Ishikawa (cell line): ENCODE measurements at regions not wholly inside any gene's neighbourhood (a gene's known extent, or its start where the extent isn't known, plus 50 kb on each side); places are given as distances from the start of the nearest gene placed in this dataset.

Experiments
- CEBPB ChIP-seq: IDR thresholded peaks from 2 replicates; pipeline ENCODE4 v1.6.1; 2012
- EGR1 ChIP-seq: IDR thresholded peaks from 2 replicates; pipeline ENCODE4 v1.6.1; 2012
- EP300 ChIP-seq: IDR thresholded peaks from 2 replicates; pipeline ENCODE4 v1.6.1; 2012; ENCODE audit warnings: borderline replicate concordance
- FOXM1 ChIP-seq: IDR thresholded peaks from 2 replicates; pipeline ENCODE4 v1.6.1; 2012; ENCODE audit warnings: low read depth, borderline replicate concordance
- NFIC ChIP-seq: IDR thresholded peaks from 2 replicates; pipeline ENCODE4 v1.6.1; 2012
- RAD21 ChIP-seq: IDR thresholded peaks from 2 replicates; pipeline ENCODE4 v1.6.1; 2012; ENCODE audit warnings: low read depth
- TAF1 ChIP-seq: IDR thresholded peaks from 2 replicates; pipeline ENCODE4 v1.6.1; 2012; ENCODE audit warnings: low read depth, mild to moderate bottlenecking
- TCF12 ChIP-seq: IDR thresholded peaks from 2 replicates; pipeline ENCODE4 v1.6.1; 2012; ENCODE audit warnings: low read depth
- TEAD4 ChIP-seq: IDR thresholded peaks from 2 replicates; pipeline ENCODE4 v1.6.1; 2012
- ZBTB7A ChIP-seq: IDR thresholded peaks from 2 replicates; pipeline ENCODE4 v1.6.1; 2012; ENCODE audit warnings: low read depth
- TF ChIP-seq, protein P1 (sequence below): IDR thresholded peaks from 2 replicates; pipeline ENCODE4 v1.6.1; 2012; ENCODE audit warnings: low read depth, mild to moderate bottlenecking

DNA sequence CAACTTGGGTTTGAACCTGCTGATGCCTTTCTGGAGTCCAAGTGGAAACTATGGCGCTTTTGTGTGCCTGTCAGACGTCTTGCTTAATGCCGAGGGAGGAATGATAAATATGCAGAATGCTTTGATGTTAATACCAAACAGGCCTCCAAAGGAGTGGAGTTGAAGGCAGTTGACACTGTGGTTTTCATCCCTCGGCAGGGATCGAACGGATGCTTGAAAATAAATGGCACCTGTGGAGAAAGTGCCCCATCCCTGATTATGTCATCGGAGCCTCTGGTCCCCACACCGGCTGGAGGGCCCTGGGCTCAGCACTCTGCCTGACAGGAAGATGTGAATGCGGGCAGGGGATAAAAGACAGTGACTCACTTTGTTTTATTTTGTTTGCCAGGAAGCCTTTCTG is 148.7 kb upstream of the GPR26 start:
- TF ChIP-seq FOXM1 (no peak), NFIC (no peak), ZBTB7A (no peak), TCF12 (no peak), TAF1 (no peak), CEBPB (no peak), RAD21 (no peak), EP300 (no peak), TEAD4 (no peak), EGR1 (no peak)
- TF ChIP-seq, protein P1, sequence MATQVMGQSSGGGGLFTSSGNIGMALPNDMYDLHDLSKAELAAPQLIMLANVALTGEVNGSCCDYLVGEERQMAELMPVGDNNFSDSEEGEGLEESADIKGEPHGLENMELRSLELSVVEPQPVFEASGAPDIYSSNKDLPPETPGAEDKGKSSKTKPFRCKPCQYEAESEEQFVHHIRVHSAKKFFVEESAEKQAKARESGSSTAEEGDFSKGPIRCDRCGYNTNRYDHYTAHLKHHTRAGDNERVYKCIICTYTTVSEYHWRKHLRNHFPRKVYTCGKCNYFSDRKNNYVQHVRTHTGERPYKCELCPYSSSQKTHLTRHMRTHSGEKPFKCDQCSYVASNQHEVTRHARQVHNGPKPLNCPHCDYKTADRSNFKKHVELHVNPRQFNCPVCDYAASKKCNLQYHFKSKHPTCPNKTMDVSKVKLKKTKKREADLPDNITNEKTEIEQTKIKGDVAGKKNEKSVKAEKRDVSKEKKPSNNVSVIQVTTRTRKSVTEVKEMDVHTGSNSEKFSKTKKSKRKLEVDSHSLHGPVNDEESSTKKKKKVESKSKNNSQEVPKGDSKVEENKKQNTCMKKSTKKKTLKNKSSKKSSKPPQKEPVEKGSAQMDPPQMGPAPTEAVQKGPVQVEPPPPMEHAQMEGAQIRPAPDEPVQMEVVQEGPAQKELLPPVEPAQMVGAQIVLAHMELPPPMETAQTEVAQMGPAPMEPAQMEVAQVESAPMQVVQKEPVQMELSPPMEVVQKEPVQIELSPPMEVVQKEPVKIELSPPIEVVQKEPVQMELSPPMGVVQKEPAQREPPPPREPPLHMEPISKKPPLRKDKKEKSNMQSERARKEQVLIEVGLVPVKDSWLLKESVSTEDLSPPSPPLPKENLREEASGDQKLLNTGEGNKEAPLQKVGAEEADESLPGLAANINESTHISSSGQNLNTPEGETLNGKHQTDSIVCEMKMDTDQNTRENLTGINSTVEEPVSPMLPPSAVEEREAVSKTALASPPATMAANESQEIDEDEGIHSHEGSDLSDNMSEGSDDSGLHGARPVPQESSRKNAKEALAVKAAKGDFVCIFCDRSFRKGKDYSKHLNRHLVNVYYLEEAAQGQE: no peak
